ENCODE measurements at regions not wholly inside any gene's neighbourhood (a gene's known extent, or its start where the extent isn't known, plus 50 kb on each side); places are given as distances from the start of the nearest gene placed in this dataset.

DNA sequence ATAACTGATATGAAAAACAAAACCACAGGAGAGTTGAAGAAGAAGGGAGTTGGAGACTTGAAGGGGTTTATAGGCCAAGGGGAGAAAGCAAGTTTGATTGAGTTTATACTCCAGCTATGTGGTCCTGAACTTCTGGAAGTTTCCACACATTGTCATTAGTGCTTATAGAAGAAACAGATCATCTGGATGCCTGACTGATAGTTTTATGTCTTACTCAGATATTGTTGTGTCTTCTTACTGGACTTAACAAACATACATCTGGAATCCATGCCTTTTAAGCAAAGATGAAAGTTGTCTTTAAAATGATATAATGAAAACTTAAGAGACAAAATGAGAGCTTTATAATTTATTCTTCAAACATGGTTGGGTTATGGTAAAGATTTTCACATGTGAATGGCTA is 101.3 kb upstream of the FZD8 start:
- no peak for DNase-seq (ENCODE audit: low read depth)

DNA sequence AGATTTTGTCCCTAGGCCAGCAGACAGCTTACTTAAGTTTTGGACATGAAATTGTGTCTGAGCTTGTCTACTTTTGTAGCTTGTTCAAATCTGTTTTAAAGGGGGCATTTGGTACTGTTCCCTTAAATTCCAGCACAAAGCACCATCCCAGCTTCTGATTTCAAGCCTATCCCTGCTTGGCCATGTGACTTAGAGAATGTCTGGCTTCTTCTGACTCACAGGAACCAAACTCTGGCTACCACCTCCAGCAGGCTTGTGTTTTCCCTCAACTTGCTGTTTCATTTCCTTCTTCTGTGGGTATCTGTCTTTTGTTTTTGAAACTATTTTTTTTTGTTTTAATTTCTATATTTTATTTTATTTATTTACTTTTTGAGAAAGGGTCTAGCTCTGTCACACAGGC is 97.9 kb upstream of the FZD8 start:
- DNase-seq (ENCODE audit: low read depth) = no peak

DNA sequence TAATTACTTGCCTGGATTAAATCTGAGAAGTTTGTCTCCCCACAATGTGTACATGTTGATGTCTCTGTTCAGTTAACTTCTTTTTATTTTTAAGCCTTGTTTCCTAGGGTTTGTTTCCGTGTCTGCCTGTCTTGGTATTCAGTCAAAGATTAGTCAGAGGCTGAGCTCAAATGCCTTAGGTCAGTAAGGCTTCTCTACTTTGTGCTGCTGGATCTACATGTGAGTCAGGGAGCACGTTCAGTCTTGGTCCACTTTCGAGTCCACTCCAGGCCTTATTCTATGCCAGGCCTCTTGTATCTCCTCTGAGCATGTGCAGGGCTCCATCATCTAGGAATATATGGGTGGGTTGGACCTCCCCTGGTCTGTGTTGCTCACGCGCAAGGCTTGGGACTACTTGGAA is 93.3 kb upstream of the FZD8 start:
- DNase-seq (ENCODE audit: low read depth) = no peak

DNA sequence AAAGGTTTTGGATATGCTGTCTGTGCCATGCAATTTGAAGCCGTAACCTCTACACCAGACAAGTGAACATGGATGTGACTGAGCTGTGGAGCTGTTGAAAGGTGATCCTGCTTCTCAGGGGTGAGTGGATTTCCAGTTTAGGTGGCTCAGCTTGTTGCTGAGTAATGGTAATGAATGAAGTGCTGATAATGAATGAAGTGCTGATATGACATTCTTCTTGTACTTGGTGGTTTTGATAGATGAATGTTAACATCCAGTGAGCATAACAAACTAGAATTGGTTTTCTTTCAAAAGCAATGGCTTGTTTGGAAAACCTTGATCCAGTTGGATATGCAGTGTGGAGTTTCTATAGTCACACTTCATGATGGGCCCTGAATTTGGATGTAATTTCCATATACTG is 89.7 kb upstream of the FZD8 start:
- DNase-seq (ENCODE audit: low read depth) = no peak

DNA sequence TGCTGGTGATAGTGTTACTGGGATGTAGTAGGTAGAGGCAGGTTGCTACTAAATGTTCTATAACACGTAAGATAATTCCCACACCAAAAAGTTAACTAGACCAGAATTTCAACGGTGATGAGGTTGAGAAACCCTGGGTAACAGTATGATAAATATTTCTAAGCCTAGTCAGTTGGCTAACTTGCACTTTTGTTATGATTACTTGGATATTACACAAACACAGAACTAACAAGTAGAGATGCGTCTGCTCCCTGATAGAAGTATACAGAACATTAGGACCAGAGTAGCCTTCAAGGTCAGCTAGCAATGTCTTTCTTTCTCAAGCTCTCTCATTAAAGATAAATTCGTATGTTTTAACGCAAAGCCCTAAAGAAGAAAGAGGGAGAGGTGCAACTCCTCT is 86.2 kb upstream of the FZD8 start:
- DNase-seq (ENCODE audit: low read depth) = no peak

DNA sequence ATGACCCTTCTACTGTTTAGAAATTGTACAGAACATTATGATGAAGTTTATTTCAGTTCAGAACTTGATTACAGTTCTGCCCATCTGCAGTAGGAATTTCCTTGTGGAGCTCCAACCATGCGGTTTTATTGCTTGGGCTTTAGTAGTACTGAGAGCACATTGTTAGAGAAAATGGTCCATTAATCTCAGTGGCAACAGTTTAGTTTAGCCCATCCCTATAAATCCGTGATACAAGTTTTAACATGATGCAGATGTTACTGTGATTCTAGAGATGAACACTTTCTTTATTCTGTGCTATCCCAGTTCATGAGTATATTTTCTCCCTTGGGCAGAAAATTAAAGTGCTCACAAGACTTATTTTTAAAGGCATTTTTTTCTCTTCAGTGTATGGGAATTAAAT is 84.8 kb upstream of the FZD8 start:
- no peak for DNase-seq (ENCODE audit: low read depth)

DNA sequence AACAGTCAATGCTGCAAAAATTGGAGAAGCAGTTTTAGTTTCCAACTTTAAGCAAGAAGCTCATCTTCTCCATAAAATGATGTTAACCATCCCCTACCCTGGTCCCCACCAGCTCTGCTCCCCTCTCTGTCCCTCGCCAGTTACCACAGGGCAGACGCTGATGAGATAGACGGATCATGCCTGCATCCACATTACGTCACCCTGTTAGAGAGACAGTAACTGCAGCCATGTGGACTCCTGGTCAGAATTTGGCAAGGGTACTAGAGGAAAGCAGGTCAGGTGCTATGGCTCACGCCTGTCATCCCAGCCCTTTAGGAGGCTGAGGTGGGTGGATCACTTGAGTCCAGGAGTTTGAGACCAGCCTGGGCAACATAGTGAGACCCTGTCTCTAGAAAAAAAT is 81.9 kb upstream of the FZD8 start:
- DNase-seq (ENCODE audit: low read depth) = no peak

DNA sequence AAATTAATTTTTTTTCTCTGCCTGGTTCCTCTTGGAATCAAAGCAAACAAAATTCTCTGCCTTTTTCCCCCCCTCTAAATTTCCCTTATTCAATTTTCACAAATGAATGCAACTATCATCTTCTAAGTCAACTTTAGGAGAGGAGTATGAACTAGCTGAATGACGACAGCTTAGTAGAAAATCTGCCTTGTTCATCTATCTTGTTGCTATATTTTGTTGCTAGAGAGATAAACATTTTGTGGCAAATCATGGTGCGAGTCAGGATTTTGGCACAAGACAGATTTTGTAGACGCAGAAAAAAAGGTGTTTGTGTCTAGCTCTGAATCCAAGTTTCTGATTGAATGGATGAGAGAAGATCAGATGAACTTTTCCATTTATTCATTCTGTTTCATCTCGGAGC is 81.0 kb upstream of the FZD8 start:
- DNase-seq (ENCODE audit: low read depth) = no peak

DNA sequence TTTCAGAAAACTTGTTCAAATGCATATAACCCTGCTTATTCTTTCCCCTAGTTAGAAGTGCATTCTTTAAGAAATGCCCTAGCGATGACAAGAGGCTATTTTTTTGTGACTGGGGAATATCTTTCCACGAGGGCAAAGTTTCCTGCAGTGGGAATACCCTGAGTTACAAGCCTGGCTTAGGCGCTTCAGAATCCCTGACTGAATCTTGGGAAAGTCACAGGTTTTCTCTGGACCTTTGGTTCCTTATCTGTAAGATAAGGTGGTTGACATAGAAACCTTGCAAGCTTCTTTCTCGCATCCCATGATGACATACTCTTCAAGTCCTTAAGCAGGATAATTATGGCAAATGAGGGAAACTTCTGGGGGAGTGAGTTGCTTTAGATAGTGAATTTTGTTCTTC is 80.5 kb upstream of the FZD8 start:
- no peak for DNase-seq (ENCODE audit: low read depth)

DNA sequence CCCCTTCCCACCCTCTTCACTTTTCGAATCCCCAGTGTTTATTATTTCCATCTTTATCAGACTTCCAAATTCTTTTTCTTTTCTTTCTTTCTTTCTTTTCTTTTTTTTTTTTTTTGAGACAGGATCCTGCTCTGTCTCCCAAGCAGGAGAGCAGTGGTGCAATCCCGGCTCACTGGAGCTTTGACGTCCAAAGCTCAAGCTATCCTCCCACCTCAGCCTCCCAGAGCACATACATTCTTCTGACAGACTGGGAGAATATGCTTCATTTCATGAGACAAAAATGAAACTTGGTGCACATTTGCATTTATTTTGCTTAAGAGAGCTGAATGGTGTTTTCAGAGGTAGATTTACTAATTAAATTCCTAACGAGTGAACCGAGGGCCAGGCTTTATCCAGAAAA is 80.1 kb upstream of the FZD8 start:
- DNase-seq (ENCODE audit: low read depth) = no peak

DNA sequence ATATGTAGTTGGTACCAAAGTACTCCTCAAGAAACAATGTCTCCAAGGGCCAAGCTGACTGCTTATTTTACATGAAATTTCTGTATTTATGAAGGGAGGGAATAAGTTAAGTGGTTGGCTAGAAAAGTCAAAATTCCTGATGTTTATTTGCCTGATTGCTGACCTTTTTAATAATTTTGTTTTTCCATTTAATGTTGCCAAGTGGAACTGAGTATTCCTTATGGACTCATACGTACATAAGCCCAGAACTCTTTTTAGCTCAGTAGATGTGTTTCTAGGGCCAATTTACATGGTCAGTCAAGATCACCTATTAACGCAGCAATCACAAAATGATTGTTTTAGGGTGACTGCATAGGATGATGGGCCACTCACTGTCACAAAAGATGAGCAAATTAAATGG is 78.3 kb upstream of the FZD8 start:
- no peak for DNase-seq (ENCODE audit: low read depth)

DNA sequence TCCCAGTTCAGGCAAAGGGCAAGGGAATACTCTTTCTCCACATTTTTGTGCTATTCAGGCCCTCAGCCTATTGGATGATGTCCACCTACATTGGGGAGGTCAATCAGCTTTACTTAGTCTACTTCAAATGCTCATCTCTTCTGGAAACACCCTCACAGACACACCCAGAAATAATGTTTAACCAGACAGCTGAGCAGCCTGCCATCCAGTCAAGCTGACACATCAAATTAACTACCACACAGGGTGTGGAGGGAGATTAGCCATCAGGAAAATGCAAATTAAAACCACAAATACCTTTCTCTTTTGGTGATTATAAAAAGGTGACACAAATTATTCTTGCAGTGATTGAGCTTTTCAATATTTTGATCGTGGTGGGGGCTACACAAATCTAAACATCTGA is 74.7 kb upstream of the FZD8 start:
- DNase-seq (ENCODE audit: low read depth) = no peak

DNA sequence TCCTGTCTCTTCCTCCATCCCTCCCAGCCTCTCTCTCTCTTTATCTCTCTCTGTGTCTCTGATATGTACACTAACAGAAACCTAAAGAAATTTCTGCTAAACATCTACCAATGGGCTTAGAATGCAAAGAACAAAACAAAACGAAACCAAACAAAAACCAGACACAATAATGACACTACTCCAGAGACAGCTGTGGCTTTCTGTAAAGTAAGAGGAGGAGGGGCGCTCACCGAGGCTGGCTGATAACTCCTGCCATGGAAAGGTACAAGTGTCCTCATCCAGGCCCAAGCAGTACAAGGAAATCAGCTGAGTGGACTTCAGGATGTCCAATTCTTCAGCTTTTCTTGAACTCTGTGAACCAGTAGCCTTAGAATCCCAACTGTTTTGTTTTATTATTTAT is 70.4 kb upstream of the FZD8 start:
- DNase-seq (ENCODE audit: low read depth) = no peak

DNA sequence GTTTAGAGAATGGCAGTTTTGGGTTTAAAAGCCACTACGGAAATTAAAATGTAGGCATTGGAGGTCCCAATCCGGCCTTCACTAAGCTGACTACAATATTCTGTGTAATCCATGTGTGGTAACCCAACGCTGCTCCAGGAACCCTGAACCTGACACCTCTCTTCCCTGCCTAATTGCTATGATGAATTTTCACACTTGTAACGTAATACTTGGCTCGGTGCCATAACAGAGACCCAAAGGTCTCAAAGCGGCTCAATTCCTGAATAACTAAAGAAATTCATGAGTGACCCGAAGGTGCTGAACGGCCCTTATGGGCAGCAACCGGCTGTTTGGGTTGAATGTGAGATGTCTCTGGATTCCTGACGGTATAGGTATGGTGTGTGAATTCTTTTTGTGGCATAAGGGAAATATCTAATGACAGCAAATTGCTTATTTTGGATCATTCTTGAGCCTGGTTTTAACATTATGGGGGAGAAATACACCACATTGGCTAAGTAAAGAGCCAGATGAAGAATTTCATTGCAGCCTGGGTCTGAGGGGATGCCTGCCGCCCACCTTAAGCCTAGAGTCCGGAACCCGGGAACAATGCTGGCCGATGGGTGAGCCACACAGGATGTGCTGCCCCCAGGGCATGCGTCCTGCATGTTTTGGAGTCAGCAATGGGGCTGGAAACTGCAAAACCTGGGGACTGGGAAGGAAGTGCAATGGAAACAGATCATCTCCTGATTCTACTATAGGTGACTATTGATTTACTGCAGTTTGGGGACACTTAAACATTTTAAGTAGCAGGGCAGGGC is 69.7 kb upstream of the FZD8 start:
- no peak for DNase-seq (ENCODE audit: low read depth)

DNA sequence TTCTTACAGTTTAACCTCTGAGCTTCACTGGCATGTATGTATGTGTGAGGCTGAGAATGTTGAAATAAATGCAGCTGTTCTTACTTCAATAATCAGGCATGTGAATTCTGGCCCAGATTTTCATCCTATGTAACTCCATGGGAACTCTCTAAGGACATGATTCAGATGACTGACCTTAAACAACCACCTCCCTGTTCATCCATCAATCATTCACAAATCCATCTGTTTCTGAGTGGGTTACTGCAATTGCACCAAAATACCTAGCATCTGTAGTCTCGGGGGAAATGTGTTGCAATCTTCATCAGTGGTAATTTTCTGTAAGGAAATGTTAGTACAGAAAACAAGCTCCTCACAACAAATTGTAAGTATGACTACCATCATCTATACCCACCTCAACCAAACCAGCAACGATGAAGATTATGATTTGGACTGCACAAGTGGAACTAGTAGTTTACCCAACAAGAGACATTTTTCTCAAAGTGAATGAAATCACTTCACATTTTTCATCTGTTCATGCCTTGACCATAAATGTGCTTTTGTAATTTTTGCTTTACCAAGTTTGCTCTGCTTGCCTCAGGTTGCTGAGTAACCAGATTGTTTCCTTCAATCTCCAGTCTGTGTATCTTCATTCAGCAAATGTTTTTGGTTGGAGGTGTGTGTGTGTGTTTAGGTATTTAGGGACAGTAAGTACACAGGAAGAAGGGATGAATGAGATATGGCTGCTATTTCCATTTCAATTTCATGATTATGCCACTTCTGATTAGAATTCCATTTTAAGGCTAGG is 65.7 kb upstream of the FZD8 start:
- no peak for DNase-seq (ENCODE audit: low read depth)

DNA sequence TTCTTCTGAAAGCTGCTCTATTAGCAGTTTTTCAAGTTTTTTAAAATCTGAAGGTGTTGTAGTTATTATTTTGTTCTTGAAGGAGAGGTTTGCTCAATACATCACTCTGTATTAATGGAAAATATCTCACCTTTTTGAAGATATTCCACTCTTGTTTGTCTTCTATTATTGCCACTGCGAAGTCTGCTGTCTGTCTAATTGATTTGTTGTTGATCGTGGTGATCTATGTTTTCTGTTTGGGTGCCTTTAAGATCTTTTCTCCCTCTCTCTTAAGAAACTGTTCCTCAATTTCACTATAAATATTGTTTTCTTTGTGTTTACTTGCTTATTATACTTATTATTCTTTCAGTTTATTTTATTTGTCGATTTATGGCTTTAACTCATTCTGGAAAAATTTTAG is 64.9 kb upstream of the FZD8 start:
- no peak for DNase-seq (ENCODE audit: low read depth)

DNA sequence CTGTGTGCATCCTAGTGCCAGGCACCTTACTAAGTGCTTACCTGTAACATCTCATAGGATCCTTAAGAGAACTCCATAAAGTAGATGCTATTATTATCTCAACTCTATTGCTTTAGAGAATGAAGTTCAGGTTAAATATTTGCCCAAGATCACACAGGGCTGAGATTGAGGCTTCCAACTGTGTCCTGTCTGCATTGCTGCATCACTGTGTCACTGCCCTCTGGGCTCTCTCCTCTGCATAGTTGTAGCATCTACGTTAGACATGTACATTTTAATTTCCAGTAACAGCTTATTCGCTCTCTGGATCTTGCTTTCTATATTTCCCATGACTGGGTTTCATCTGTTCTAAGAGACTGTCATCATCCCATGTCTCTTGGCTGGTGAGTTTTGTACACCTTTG is 63.6 kb upstream of the FZD8 start:
- DNase-seq (ENCODE audit: low read depth) = no peak

DNA sequence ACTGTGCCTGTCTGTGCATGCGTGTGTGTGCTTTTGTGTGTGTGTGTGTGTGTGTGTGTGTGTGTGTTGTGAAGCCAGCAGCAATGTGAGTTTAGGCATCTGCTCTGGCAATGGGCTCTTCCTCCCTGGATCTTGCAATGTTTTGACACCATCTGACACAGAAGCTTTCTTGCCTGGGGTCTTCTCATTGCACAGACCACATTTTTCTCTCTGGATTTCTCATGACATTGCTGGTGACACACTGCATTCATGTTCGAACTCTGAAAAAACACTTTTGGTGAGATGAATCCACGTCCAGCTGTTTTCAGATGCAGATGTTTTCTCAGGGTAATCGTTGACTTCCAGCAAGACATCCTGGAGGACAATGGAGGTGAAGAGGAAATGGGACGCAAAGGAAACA is 63.0 kb upstream of the FZD8 start:
- DNase-seq (ENCODE audit: low read depth) = no peak

DNA sequence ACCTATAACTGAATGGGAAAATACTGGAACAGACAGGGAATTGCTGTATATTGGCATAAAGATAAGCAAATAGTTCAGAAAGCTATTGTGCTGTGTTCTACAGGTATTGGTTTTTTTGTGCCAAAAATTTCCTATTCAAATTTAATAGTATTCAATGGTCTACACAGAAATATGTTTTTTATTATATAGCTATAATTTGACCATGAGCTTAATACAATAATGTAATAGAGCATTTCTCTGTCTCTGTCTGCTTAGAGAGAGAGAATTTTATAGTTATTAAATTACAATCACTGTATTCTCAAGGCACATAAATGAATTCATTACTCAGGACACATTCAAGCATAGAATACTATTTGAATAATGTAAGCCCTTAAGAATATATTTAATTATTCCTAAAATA is 62.3 kb upstream of the FZD8 start:
- no peak for DNase-seq (ENCODE audit: low read depth)

DNA sequence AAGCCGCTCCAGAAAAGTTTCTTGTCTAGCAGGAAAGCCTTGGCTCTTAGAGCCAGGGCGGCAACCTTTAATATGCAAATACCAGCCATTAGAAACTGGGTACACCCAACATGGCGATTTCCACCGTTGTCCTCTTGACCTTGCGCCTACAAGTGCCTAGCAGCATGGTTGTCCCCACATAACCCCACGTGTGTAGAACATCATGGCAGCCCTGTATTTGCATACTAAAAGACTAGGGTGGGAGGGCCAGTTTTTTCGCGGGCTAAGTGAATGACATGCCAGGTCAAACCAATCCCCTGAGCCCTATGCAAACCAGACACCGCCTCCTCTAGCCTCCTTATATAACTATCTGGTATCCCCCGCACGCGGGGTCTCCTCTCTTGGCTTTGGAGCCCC is 58.4 kb upstream of the FZD8 start:
- DNase-seq (ENCODE audit: low read depth) = no peak

DNA sequence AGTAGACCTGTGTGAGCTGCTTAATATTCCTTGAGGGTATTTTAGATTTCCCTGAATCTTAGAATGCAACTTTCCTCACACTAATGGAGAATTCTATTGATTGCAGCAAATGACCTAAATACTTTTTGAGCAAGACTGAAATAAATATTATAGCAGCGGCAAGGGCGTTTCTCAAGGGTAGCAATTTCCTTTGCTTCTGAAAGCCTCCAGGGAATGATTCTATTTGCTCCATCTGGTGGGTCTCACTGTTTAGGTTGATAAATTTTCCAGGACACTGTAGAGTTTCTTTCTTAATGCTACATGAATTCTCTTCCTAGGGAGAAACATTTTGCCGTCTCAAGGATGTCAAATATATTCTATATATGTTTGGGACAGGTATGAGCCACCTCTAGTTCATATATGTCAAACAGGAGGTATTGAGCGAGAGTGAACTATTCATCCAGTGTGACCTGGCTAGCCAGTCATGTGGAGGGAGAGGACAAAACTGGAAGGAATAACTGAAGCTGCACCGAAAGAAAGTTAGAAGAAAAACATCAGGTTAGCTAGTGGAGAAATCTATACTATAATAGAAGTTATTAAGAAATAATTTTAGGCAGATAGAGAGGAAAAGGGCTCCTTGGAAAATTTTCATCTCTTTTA is 57.9 kb upstream of the FZD8 start:
- no peak for DNase-seq (ENCODE audit: low read depth)

DNA sequence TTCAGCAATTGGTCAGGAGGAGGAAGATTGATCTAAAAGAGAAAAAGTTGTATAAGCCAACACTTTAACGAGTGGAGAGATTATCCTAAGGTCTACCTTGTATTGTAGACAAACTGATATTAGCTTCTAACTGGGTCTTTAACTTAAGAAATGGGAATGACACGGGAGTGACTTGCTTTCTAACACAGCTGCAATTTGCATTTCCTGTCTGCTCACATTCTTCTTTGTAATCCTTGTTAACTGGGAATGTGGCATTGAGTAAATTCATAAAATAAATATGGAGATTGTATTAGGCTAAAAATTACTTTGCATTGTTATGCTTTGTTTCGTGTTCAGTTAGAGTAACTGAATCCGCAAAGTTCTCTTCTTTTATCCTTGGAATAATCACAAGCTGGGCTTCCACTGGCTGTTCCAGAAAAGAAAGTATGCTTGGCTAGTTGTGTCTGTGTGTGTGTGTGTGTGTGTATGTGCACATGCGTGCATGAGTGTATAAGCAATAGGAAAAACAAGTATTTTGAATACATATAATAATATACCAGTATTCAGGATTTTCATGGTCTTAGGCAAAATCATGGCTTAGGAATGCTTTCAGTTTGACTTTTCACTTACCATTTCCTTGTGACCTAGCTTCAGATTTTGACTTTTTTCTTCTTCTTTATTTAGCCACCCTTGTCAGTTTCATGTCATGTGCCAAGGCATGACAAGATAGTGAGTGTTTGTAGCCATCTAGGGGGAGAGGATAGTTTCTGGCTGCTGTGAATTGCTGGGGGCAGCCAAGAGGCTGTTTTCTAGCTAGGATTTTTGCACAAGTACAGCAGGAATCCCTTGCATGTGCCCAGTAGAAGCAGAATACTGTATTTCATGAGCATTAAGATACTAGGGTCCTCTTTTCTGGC is 54.5 kb upstream of the FZD8 start:
- DNase-seq (ENCODE audit: low read depth) = no peak

Data from T follicular helper cell (primary cell).